22Rv1 (cell line): ENCODE measurements at regions not wholly inside any gene's neighbourhood (a gene's known extent, or its start where the extent isn't known, plus 50 kb on each side); places are given as distances from the start of the nearest gene placed in this dataset.

Experiments
- ZFX ChIP-seq: fragments of 450-650 bp; IDR thresholded peaks from 2 replicates; pipeline ENCODE4 v1.6.1; 2017; ENCODE audit warnings: antibody characterized with exemption, borderline replicate concordance
- TF ChIP-seq, protein P1 (sequence below): fragments of 450-650 bp; IDR thresholded peaks from 2 replicates; pipeline ENCODE4 v1.5.1; 2017; ENCODE audit warnings: mild to moderate bottlenecking

DNA sequence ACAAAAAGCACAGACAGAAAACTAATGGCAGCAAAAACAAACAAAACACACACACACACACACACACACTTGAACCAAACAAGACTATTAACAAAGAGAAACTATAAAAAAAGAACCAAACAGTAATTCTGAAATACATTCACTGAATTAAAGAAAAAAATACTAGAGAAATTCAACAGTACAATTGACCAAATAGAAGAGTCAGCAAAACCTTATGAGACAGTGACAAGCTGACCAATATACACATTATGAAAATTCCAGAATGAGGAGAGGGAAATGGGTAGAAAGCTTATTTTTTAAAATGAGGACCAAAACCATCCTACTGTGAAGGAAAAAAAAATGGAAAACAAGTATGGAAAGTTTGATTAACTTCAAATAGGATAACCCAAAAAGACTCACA is 212.2 kb upstream of the BTBD3 start:
- TF ChIP-seq, protein P1, sequence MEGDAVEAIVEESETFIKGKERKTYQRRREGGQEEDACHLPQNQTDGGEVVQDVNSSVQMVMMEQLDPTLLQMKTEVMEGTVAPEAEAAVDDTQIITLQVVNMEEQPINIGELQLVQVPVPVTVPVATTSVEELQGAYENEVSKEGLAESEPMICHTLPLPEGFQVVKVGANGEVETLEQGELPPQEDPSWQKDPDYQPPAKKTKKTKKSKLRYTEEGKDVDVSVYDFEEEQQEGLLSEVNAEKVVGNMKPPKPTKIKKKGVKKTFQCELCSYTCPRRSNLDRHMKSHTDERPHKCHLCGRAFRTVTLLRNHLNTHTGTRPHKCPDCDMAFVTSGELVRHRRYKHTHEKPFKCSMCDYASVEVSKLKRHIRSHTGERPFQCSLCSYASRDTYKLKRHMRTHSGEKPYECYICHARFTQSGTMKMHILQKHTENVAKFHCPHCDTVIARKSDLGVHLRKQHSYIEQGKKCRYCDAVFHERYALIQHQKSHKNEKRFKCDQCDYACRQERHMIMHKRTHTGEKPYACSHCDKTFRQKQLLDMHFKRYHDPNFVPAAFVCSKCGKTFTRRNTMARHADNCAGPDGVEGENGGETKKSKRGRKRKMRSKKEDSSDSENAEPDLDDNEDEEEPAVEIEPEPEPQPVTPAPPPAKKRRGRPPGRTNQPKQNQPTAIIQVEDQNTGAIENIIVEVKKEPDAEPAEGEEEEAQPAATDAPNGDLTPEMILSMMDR: no peak
- TF ChIP-seq ZFX: no peak
